SK-N-SH treated with all-trans-retinoic acid at 6 μM for 48 hours (cell line): ENCODE measurements at regions not wholly inside any gene's neighbourhood (a gene's known extent, or its start where the extent isn't known, plus 50 kb on each side); places are given as distances from the start of the nearest gene placed in this dataset.
"Not testable (repeated sequence)": the region's sequence is repeated elsewhere in the genome, so short reads cannot be mapped to it uniquely, and the experiment has no call there.

Experiments
- ARNTL ChIP-seq: fragments of 450-650 bp; formaldehyde crosslinking; IDR thresholded peaks from 2 replicates; pipeline ENCODE4 v1.5.0; 2020; ENCODE audit warnings: low read depth, mild to moderate bottlenecking, moderate library complexity, borderline replicate concordance
- PATZ1 ChIP-seq: fragments of 250-450 bp; sonication (Bioruptor Pico); IDR thresholded peaks from 2 replicates; pipeline ENCODE4 v1.8.0; 2020; ENCODE audit warnings: mild to moderate bottlenecking, moderate library complexity, borderline replicate concordance
- TOX ChIP-seq: fragments of 250-450 bp; sonication (Bioruptor Pico); IDR thresholded peaks from 2 replicates; pipeline ENCODE4 v1.8.0; 2021; ENCODE audit warnings: mild to moderate bottlenecking, moderate library complexity, borderline replicate concordance
- ZFP3 ChIP-seq: fragments of 250-450 bp; sonication (Bioruptor Pico); IDR thresholded peaks from 2 replicates; pipeline ENCODE4 v1.5.0; 2020; ENCODE audit warnings: mild to moderate bottlenecking, moderate library complexity
- ZFP30 ChIP-seq: fragments of 450-650 bp; formaldehyde crosslinking; IDR thresholded peaks from 2 replicates; pipeline ENCODE4 v1.5.0; 2022; ENCODE audit warnings: mild to moderate bottlenecking, moderate library complexity
- ZNF70 ChIP-seq: fragments of 450-650 bp; formaldehyde crosslinking; IDR thresholded peaks from 2 replicates; pipeline ENCODE4 v1.5.0; 2020; ENCODE audit warnings: mild to moderate bottlenecking, moderate library complexity

GRCh38 chr1:121041497-121041896 lies 142.6 kb downstream of the FAM72B start:
- TF ChIP-seq ZNF70, ARNTL, TOX, PATZ1, ZFP3, ZFP30 (CRISPR knock-in tag): not testable (repeated sequence)
